ENCODE measurements at regions not wholly inside any gene's neighbourhood (a gene's known extent, or its start where the extent isn't known, plus 50 kb on each side); places are given as distances from the start of the nearest gene placed in this dataset.

DNA sequence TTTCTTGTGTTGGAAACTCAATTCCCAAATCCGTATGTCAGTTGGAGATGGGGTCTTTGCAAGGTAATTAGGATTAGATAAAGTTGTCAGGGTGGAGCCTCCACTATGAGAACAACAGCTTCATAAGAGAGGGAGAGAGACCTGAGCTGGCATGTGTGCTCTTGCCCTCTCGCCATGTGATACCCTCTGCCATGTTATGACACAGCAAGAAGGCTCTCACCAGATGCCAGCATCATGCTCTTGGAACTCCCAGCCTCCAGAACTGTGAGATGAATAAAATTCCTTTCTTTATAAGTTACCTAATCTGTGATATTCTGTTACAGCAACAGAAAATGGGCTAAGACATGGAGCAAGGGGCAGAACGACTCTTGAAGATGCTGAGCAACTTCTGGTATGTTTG, 201.9 kb upstream of the BOD1L1 start:
- TF ChIP-seq POLR2A (IDR thresholded peaks at IDR 0.05; ENCODE audit: low read depth) (no peak), EP300 (IDR thresholded peaks at IDR 0.05) (no peak), POLR2AphosphoS5 (IDR thresholded peaks at IDR 0.05) (no peak)
- TF ChIP-seq, protein P1, sequence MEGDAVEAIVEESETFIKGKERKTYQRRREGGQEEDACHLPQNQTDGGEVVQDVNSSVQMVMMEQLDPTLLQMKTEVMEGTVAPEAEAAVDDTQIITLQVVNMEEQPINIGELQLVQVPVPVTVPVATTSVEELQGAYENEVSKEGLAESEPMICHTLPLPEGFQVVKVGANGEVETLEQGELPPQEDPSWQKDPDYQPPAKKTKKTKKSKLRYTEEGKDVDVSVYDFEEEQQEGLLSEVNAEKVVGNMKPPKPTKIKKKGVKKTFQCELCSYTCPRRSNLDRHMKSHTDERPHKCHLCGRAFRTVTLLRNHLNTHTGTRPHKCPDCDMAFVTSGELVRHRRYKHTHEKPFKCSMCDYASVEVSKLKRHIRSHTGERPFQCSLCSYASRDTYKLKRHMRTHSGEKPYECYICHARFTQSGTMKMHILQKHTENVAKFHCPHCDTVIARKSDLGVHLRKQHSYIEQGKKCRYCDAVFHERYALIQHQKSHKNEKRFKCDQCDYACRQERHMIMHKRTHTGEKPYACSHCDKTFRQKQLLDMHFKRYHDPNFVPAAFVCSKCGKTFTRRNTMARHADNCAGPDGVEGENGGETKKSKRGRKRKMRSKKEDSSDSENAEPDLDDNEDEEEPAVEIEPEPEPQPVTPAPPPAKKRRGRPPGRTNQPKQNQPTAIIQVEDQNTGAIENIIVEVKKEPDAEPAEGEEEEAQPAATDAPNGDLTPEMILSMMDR (IDR thresholded peaks at IDR 0.05) = no peak
- Histone ChIP-seq H3K27me3 (no peaks in the 10 kb centered on the region), H3K27ac (replicated peaks in 1 of 4) (no peak overlapping the region), H3K9me3 (peaks cover 0 to 12% (median 11%) of the 10 kb centered on the region in 4 donors), H3K4me3 (no peak overlapping the region), H3K4me1 (no peaks in the 10 kb centered on the region), H3K36me3 (no peaks in the 10 kb centered on the region)
- intact Hi-C loops (cut with DNase I) = no loop called here
- DNase-seq (ENCODE audit: extremely low spot score) = no peak
- 64% methylated on average over 3 of the region's 3 CpGs for WGBS

DNA sequence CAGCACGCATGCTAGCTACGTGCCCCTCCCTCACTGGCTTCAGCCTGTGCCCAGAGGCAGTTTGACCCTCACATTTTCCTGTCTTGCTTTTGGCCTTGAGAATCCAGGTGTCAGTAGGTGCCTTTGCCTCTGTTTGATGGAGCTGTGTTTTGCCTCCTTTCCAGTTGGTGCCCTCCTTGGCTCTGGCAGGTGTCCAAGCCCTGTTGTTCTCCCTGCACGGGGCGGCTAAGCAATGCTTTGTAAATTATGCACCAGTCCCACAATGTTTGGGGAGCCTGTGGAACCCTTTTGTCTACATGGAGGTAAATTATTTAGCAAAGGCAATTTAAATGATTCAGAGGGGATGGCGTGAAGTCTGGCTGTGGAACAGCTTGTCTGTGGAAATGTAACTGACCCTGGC, 202.9 kb upstream of the BOD1L1 start:
- TF ChIP-seq, protein P1 (IDR thresholded peaks at IDR 0.05) = no peak
- TF ChIP-seq POLR2A (IDR thresholded peaks at IDR 0.05; ENCODE audit: low read depth) = no peak
- intact Hi-C loops (cut with DNase I) = no loop called here
- no peak for DNase-seq (ENCODE audit: extremely low spot score)
- H3K27me3 ChIP-seq = no peaks in the 10 kb centered on the region
- H3K9me3 ChIP-seq = peaks cover 0 to 2% (median 1%) of the 10 kb centered on the region in 4 donors
- no peak overlapping the region for H3K27ac ChIP-seq (replicated peaks in 1 of 4)
- no peak overlapping the region for H3K4me3 ChIP-seq
- H3K36me3 ChIP-seq = no peaks in the 10 kb centered on the region
- H3K4me1 ChIP-seq = no peaks in the 10 kb centered on the region
- 70% methylated on average over 5 of the region's 5 CpGs for WGBS

DNA sequence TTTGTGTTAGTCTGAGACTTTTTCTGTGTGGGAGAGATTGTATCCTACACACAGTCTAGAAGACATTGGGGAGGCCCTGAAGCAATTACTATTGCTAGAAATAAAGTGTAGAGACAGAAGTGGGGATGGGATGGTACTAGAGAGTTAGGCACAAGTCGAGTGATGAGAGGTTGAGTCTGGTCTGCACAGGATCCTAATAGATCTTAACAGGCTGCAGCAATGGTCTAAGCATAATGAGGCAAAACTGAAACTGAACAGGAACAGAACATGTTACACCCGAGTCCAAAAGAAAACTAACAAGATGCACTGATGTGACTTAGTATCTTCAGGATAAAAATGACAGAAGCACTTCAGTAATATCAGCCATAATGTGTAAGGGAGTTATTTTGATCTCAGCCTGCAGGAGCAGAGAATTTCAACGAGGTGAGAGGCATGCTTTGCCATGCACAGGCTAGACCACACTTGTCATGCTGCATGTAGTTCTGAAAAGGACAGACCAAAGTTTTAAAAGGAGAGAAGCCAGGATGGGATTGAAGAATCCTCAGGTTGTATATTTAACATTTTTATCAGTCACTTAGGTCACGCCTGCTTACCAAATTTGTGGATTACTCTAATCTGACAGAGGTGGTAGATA, 205.8 kb upstream of the BOD1L1 start:
- TF ChIP-seq EP300 (IDR thresholded peaks at IDR 0.05) = no peak
- TF ChIP-seq POLR2AphosphoS5 (IDR thresholded peaks at IDR 0.05) = no peak
- TF ChIP-seq POLR2A (IDR thresholded peaks at IDR 0.05; ENCODE audit: low read depth) = no peak
- TF ChIP-seq, protein P1 (IDR thresholded peaks at IDR 0.05) = no peak
- no peaks in the 10 kb centered on the region for H3K9me3 ChIP-seq
- no peak overlapping the region for H3K4me3 ChIP-seq
- no peaks in the 10 kb centered on the region for H3K27me3 ChIP-seq
- DNase-seq (ENCODE audit: extremely low spot score) = no peak
- no peaks in the 10 kb centered on the region for H3K4me1 ChIP-seq
- 78% methylated on average over 4 of the region's 4 CpGs for WGBS
- H3K27ac ChIP-seq (replicated peaks in 1 of 4) = no peak overlapping the region
- H3K36me3 ChIP-seq = no peaks in the 10 kb centered on the region
- intact Hi-C loops (cut with DNase I) = no loop called here

DNA sequence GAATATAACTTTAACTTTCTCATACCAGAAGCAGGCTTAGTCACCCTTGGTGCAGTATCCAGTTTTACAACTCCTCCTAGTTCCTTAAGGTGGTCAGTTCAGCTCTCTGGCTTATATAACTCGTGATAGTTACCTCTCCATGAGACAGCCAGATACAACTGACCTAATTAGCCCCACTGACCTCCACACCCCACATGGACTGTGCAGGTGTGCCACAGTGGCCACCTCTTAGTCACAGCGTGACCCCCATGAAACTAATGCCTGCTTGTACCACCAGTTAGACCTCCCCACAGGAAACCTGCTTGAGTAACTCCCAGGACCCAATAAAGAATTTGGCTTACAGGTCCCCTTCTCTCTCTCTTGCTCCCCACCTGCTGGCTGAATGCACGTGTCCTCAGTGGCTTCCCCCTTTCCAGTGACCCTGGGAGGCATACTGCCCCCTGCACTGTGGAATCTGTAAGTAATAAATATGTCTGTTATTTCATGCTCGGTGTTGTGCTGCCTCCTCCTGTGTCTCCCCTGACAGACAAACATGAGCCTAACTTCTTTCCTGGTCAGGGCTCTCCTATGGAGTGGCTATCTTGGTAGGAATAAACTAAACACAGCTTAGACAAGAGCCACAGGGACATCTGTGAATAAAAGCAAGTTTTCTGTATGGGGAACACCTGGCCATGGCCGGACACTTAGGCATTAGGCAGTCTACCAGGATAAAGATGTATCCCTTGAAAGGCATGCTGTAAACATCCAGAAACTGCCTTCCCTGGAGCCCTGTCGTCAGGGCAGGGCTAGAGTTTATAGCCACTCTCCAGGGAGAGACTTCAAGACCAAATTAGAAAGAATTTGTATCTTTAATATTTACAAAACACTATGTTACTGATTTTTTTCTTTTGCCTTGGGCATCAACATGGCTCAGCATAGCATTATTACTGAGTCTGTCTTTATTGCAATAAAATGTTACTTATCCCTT, 209.7 kb upstream of the BOD1L1 start:
- Histone ChIP-seq H3K4me1 (no peaks in the 10 kb centered on the region), H3K27me3 (no peaks in the 10 kb centered on the region), H3K9me3 (no peaks in the 10 kb centered on the region), H3K36me3 (no peaks in the 10 kb centered on the region), H3K27ac (replicated peaks in 1 of 4) (no peak overlapping the region), H3K4me3 (no peak overlapping the region)
- 43% methylated on average over 6 of the region's 6 CpGs for WGBS
- no peak for DNase-seq (ENCODE audit: extremely low spot score)
- intact Hi-C loops (cut with DNase I) = no loop called here
- TF ChIP-seq, protein P1 (IDR thresholded peaks at IDR 0.05) = no peak
- no peak for TF ChIP-seq POLR2A (IDR thresholded peaks at IDR 0.05; ENCODE audit: low read depth)
- no peak for TF ChIP-seq POLR2AphosphoS5 (IDR thresholded peaks at IDR 0.05)
- no peak for TF ChIP-seq EP300 (IDR thresholded peaks at IDR 0.05)

Data from esophagus muscularis mucosa (tissue), 4 donors.